ENCODE measurements at regions not wholly inside any gene's neighbourhood (a gene's known extent, or its start where the extent isn't known, plus 50 kb on each side); places are given as distances from the start of the nearest gene placed in this dataset.
A peak's percentile ranks its signal among the peaks of the same experiment; 100 is the strongest.

DNA sequence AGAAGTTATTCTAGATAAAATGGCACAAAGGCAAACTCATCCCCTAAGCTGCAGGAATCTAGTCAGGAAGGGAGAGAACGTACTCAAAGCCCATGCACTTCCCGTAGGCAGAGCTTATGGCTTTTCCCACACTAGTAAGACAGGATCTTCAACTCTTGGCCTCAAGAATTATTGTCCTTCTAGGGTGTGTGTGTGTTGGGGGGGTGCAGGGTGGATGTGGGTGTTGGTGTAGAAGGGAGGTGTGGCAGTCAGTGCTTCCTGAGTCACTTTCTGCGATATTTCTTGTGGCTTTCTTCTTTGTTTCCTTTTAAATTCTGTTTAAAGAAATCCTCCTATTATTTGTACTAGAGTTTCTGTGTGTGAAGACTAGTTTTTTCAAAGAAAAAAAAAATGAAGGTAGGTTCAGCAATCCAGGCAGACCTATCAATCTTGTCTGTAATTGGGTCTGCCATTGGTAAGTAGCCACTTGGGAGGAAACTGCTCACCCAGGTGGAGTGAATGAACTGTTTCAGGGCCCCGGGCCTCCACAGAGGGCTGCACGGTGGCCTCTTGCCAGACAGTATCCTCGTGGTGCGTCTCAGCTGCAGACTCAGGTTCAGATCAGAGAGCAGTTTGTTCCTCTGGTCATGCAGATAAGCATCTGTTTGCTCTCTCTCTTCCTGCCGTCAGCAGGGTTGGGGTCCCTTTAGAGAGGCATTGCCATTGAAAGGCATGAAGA is 131.9 kb downstream of the NPR3 start:
- Histone ChIP-seq H3K36me3 (no peaks in the 10 kb centered on the region), H3K4me1 (ENCODE audit: low read depth) (peaks cover 4% of the 10 kb centered on the region), H3K27ac (no peak overlapping the region), H3K4me3 (no peak overlapping the region), H3K27me3 (peaks cover 4% of the 10 kb centered on the region), H3K9me3 (ENCODE audit: low read depth) (no peaks in the 10 kb centered on the region)
- no peak for TF ChIP-seq CTCF (IDR thresholded peaks at IDR 0.05; ENCODE audit: low read depth, low read length)
- DNase-seq (ENCODE audit: low read depth in 1 of 2, low spot score in 1 of 2), result no peak

- no peaks in the 10 kb centered on the region for H3K9me3 ChIP-seq (ENCODE audit: low read depth)
- no peak for TF ChIP-seq CTCF (IDR thresholded peaks at IDR 0.05; ENCODE audit: low read depth, low read length)
- no peaks in the 10 kb centered on the region for H3K36me3 ChIP-seq
- peaks cover 4% of the 10 kb centered on the region for H3K27me3 ChIP-seq
- no peaks in the 10 kb centered on the region for H3K4me1 ChIP-seq (ENCODE audit: low read depth)
- no peak overlapping the region for H3K4me3 ChIP-seq
- DNase-seq (ENCODE audit: low read depth in 1 of 2, low spot score in 1 of 2), result no peak
- no peak overlapping the region for H3K27ac ChIP-seq
These were observed 132.4 kb downstream of the NPR3 start for GRCh38 chr5:32843531-32843895.

- Histone ChIP-seq H3K27ac (no peak overlapping the region), H3K9me3 (ENCODE audit: low read depth) (no peaks in the 10 kb centered on the region), H3K4me3 (no peak overlapping the region), H3K27me3 (peaks cover 4% of the 10 kb centered on the region), H3K36me3 (no peaks in the 10 kb centered on the region), H3K4me1 (ENCODE audit: low read depth) (no peaks in the 10 kb centered on the region)
- no peak for TF ChIP-seq CTCF (IDR thresholded peaks at IDR 0.05; ENCODE audit: low read depth, low read length)
- no peak for DNase-seq (ENCODE audit: low read depth in 1 of 2, low spot score in 1 of 2)
These were observed 134.1 kb downstream of the NPR3 start for GRCh38 chr5:32845171-32845570.

DNA sequence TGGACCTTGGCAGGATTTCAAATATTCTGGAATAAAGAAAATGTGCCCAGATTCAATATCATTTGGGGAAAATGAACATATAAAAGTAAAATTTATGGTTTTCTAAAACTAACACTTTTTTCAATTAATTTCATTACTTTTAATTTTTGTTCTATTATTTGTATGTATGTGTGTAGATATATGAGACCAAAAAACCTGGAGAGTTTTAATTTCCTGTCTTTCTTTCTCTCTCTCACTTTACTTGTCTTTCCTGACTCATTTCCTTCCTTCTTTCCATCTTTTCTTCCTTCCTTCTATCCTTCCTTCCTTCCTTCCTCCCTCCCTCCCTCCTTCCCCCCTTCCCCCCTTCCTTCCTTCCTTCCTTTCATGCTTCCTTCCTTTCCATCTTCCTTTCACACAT is 137.0 kb downstream of the NPR3 start:
- Histone ChIP-seq H3K27me3 (peaks cover 7% of the 10 kb centered on the region), H3K27ac (no peak overlapping the region), H3K9me3 (ENCODE audit: low read depth) (no peaks in the 10 kb centered on the region), H3K36me3 (no peaks in the 10 kb centered on the region), H3K4me1 (ENCODE audit: low read depth) (no peaks in the 10 kb centered on the region), H3K4me3 (no peak overlapping the region)
- no peak for TF ChIP-seq CTCF (IDR thresholded peaks at IDR 0.05; ENCODE audit: low read depth, low read length)
- DNase-seq (ENCODE audit: low read depth in 1 of 2, low spot score in 1 of 2), result no peak

DNA sequence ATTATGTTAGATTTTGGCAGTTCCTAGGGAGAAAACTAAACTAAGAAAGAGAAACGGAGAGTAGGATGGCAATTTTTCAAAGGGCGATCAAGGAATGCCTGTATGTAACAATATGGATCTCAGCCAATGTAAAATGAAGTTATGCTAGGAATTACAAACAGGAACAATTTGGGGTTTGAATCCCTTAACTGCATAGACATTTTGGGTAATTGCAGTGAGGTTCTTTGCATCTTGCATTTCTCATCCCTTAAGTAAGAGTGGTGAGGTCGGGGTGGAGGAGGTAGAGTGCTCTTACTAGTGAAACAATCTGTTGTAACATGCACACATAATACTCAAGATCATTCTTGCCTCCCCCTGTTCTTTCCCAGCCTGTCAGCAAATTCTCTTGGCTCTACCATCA is 137.6 kb downstream of the NPR3 start:
- DNase-seq (ENCODE audit: low read depth in 1 of 2, low spot score in 1 of 2), result peak in 1 of 2 donors; percentile 23
- Histone ChIP-seq H3K9me3 (ENCODE audit: low read depth) (no peaks in the 10 kb centered on the region), H3K27me3 (peaks cover 7% of the 10 kb centered on the region), H3K27ac (no peak overlapping the region), H3K4me3 (no peak overlapping the region), H3K36me3 (no peaks in the 10 kb centered on the region), H3K4me1 (ENCODE audit: low read depth) (no peaks in the 10 kb centered on the region)
- no peak for TF ChIP-seq CTCF (IDR thresholded peaks at IDR 0.05; ENCODE audit: low read depth, low read length)
